ENCODE measurements at regions not wholly inside any gene's neighbourhood (a gene's known extent, or its start where the extent isn't known, plus 50 kb on each side); places are given as distances from the start of the nearest gene placed in this dataset.
"Not testable (repeated sequence)": the region's sequence is repeated elsewhere in the genome, so short reads cannot be mapped to it uniquely, and the experiment has no call there.

DNA sequence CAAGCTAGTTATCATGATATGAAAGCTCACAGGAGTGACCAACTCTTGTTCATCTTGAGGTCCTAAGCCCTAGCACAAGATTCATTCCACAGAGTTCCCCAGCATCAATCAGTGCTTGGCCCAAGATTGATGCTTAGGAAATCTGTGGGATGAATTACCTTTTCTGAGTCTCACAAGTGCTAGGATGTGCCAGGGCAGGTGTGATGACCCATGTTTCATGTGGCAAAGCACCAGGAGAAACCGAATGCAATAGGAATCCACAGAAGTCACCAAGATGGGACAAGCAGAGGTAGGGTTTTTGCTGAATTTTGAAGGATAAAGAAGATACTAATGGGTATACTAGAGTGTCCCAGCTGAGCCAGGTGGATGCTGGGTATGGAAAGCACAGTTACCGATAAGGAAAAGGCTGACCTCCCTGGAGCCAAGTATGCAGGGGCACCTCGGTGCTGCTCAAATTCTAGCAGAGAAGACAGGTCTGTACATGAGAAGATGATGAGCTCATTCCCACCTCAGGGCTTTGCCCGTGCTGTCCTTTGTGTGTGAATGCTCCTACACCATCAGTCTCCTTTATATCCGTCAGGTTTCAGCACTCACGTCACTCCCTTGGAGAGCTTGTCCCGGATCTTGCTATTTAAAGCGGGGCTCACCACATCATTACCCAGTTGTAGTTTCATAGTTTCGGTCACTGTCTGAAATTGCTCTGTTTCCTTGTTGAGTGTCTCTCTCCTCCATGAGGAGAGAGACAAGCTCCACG lies 168.9 kb upstream of the TSC22D1 start:
- no peak for DNase-seq

DNA sequence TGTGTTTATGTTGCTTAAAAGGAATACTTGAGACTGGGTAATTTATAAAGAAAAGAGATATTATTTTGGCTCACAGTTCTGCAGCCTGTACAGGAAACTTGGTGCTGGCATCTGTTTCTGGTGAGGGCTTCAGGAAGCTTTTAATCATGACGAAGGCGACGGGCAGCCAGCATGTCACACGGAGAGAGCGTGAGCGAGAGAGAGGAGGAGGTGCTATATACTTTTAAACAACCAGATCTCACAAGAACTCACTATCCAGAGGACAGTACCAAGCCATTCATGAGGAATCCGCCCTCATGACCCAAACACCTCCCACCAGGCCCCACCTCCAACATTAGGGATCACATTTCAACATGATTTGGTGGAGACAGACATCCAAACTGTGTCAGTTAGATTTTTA lies 163.4 kb upstream of the TSC22D1 start:
- no peak for DNase-seq

- DNase-seq: no peak
Measured at GRCh38 chr13:44739120-44739519, 163.0 kb upstream of the TSC22D1 start.

- DNase-seq: no peak
Measured at GRCh38 chr13:44738463-44738862, 162.3 kb upstream of the TSC22D1 start.

DNA sequence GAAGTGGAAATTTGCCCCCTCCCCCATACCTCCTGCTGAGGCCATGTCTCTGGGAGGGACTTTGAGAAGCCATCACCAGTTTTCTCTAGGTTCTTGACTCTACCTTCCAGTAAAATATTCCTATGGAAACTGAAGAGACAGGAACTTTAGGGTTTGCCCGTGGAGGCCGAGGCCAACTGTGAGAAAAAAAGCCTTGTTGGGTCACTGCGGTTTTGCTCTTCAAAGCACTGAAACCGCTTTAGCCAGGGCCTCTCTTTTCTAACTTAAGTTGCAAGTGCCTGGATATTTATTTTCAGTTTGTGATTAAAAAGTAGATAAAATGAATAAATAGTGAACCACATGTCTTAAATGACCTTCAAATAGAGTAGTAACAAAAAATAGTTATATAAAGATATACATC lies 159.7 kb upstream of the TSC22D1 start:
- peak; percentile 54 for DNase-seq

GRCh38 chr13:44734201-44734707 lies 158.1 kb upstream of the TSC22D1 start:
- DNase-seq: peak; percentile 86

- no peak for DNase-seq
Measured at GRCh38 chr13:44732503-44733098, 156.5 kb upstream of the TSC22D1 start.

DNA sequence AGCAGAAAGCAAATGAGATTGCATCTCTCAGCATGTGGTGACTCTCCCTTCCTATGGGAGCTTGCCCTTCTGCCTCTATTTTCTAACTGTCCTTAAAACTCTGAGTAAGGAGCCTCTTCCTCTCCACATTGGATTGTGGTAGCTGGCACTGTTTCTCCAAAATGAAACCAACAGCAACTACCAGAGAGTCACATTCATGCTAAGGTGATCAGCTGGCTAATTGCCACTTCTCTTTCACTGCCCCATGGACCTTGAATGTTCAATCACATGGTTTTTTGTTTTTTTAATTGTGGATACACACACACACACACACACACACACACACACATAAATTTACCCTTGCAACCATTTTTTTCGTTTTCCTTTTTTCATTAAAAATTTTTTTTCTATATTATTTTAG lies 154.7 kb upstream of the TSC22D1 start:
- DNase-seq: no peak

- no peak for DNase-seq
Measured at GRCh38 chr13:44730099-44730498, 154.0 kb upstream of the TSC22D1 start.

- not testable (repeated sequence) for DNase-seq
Measured at GRCh38 chr13:44727591-44727990, 151.5 kb upstream of the TSC22D1 start.

GRCh38 chr13:44726778-44727177 lies 150.6 kb upstream of the TSC22D1 start:
- DNase-seq: no peak

DNA sequence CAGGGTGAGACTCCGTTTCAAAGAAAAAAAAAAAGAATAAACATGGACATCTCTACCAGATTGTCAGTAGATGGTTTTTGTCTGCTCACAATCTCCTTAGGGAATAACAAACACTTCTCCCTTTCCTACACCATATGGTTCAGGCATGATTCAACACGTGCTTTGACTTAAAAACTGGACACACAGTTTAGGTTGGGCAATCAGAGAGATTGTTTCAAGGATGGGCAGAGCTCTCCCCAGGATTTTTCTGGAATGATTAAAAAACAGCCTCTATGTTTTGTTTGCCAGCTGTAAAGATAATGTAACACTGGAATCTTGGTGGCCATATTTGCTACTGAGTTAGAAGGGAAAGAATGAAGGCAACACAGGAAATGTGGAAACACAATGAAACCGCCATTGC lies 150.1 kb upstream of the TSC22D1 start:
- DNase-seq: no peak

GRCh38 chr13:44719857-44720671 lies 143.9 kb upstream of the TSC22D1 start:
- no peak for DNase-seq

- no peak for DNase-seq
Measured at GRCh38 chr13:44718467-44718866, 142.3 kb upstream of the TSC22D1 start.

DNA sequence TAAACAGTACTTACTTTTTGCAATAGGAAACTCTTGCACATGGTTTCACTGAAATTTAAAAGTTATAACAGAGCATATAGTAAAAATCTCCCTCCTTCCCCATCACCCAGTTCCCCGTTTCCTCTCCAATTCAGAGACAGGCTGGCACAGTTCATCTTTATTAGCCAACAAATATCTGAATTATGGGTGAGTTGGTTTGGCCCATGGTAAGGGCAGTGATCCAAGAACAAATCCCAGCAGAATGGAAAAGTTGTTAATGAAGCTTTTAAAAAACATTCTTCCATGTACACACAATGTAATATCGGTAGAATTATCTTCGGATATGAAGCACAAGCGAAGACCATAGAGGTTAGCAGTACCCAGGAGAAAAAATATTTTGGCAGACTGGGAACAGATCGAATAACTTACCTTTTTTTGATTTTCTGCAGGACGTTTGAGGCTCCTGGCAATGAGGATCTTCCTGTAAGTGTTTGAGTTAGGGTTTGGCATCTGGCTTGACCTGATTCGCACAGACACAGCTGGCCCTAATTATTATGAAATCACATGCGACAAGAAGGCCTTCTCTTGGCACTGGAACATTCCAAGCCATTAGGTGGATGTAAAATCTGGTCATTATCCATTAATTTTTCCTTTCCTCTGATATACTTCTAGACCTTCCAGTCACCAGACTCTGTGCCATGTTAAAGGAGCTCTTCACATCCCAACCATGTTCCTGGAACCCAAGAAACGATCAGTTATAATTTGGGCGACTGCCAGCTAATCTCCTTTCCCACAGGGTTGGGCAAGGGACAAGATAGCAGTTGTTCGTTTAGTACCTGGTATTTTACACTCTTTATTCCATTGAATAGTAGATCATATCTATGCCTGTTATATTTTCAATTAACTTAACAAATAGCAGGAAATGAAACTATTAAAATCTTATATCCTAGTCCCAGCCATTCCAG lies 139.4 kb upstream of the TSC22D1 start:
- no peak for DNase-seq

- DNase-seq: no peak
Measured at GRCh38 chr13:44713788-44714469, 137.8 kb upstream of the TSC22D1 start.

GRCh38 chr13:44711706-44712105 lies 135.6 kb upstream of the TSC22D1 start:
- no peak for DNase-seq

- DNase-seq: no peak
Measured at GRCh38 chr13:44710576-44710975, 134.4 kb upstream of the TSC22D1 start.

DNA sequence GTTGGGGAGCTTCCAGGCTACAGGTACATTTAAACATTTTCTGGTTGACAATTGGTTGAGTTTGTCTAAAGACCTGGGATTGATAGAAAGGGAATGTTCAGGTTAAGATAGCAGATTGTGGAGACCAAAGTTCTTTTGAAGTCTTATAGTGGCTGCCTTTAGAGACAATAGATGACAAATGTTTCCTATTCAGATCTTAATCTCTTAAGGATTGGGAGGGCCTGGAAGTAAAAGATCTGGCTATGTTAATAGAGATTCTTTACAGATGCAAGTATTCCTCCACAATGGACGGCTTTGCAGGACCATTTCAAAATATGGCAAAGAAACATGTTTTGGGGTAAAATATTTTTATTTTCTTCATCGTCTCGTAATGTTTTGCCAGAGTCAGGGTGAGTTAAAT lies 128.7 kb upstream of the TSC22D1 start:
- DNase-seq: not testable (repeated sequence)

GRCh38 chr13:44703371-44703770 lies 127.2 kb upstream of the TSC22D1 start:
- DNase-seq: no peak

- DNase-seq: no peak
Measured at GRCh38 chr13:44698066-44698465, 121.9 kb upstream of the TSC22D1 start.

GRCh38 chr13:44697058-44697457 lies 120.9 kb upstream of the TSC22D1 start:
- DNase-seq: no peak

Data from NCI-H1694 treated with DMSO at 0.1 percent for 48 hours (cell line).